WTC11 (cell line): ENCODE measurements at regions not wholly inside any gene's neighbourhood (a gene's known extent, or its start where the extent isn't known, plus 50 kb on each side); places are given as distances from the start of the nearest gene placed in this dataset.

Source experiments
- CBFB ChIP-seq: sonication (generic); formaldehyde crosslinking; IDR thresholded peaks from 2 replicates; pipeline ENCODE4 v1.8.1; 2022; ENCODE audit warnings: mild to moderate bottlenecking, low read depth, missing genetic modification reagents
- FOXP1 ChIP-seq: sonication (generic); formaldehyde crosslinking; IDR thresholded peaks from 2 replicates; pipeline ENCODE4 v1.8.0; 2022; ENCODE audit warnings: missing genetic modification reagents, mild to moderate bottlenecking, moderate library complexity, borderline replicate concordance
- JUN ChIP-seq: sonication (generic); formaldehyde crosslinking; IDR thresholded peaks from 2 replicates; pipeline ENCODE4 v1.8.0; 2023; ENCODE audit warnings: mild to moderate bottlenecking, missing genetic modification reagents
- MYBL2 ChIP-seq: sonication (generic); formaldehyde crosslinking; IDR thresholded peaks from 2 replicates; pipeline ENCODE4 v1.8.1; 2023; ENCODE audit warnings: mild to moderate bottlenecking, moderate library complexity, missing genetic modification reagents
- NR1H2 ChIP-seq: sonication (generic); formaldehyde crosslinking; IDR thresholded peaks from 2 replicates; pipeline ENCODE4 v1.9.0; 2021; ENCODE audit warnings: mild to moderate bottlenecking, moderate library complexity, missing genetic modification reagents
- SOX15 ChIP-seq: fragments of 250-450 bp; sonication (Bioruptor Pico); IDR thresholded peaks from 2 replicates; pipeline ENCODE4 v1.9.0; 2021; ENCODE audit warnings: mild to moderate bottlenecking
- TF ChIP-seq, protein P1 (sequence below): sonication (generic); formaldehyde crosslinking; IDR thresholded peaks from 2 replicates; pipeline ENCODE4 v1.8.0; 2022; ENCODE audit warnings: missing genetic modification reagents
- TF ChIP-seq, protein P2 (sequence below): sonication (generic); formaldehyde crosslinking; IDR thresholded peaks from 2 replicates; pipeline ENCODE4 v1.8.1; 2022; ENCODE audit warnings: missing genetic modification reagents, borderline replicate concordance
- TF ChIP-seq, protein P3 (sequence below): fragments of 250-450 bp; sonication (Bioruptor Pico); IDR thresholded peaks from 2 replicates; pipeline ENCODE4 v1.9.0; 2021; ENCODE audit warnings: mild to moderate bottlenecking
- TF ChIP-seq, protein P4 (sequence below): fragments of 250-450 bp; sonication (Bioruptor Pico); IDR thresholded peaks from 2 replicates; pipeline ENCODE4 v1.8.0; 2021; ENCODE audit warnings: mild to moderate bottlenecking
- TF ChIP-seq, protein P5 (sequence below): sonication (generic); formaldehyde crosslinking; IDR thresholded peaks from 2 replicates; pipeline ENCODE4 v1.8.0; 2022; ENCODE audit warnings: mild to moderate bottlenecking, missing genetic modification reagents
- TF ChIP-seq, protein P6 (sequence below): sonication (generic); formaldehyde crosslinking; conservative IDR thresholded peaks from 2 replicates; pipeline ENCODE4 v1.8.1; 2022; ENCODE audit warnings: mild to moderate bottlenecking, missing genetic modification reagents
- TF ChIP-seq, protein P7 (sequence below): sonication (generic); formaldehyde crosslinking; IDR thresholded peaks from 2 replicates; pipeline ENCODE4 v1.8.1; 2023; ENCODE audit warnings: mild to moderate bottlenecking, missing genetic modification reagents, borderline replicate concordance
- TF ChIP-seq, protein P8 (sequence below): fragments of 250-450 bp; sonication (Bioruptor Pico); IDR thresholded peaks from 2 replicates; pipeline ENCODE4 v1.9.0; 2021; ENCODE audit warnings: mild to moderate bottlenecking
- TF ChIP-seq, protein P9 (sequence below): sonication (generic); formaldehyde crosslinking; IDR thresholded peaks from 2 replicates; pipeline ENCODE4 v1.8.0; 2022; ENCODE audit warnings: mild to moderate bottlenecking, missing genetic modification reagents

DNA sequence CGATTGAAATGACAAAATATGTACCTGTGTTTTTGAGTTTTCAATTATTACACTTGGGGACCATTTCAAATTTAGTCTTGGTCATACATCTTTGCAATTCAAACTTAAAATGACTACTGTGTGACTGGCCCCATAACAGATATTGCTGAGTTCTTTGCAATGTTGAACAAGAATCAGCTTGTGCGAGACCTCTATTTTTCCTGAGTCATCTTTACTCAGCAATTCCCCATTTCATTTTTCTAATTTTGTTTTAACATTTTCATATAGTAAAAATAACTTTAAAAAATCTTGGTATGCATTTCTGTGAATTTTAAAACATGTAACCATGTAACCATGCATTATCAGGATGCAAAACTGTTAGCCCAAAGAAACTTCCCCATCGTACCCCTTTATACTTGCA lies 678.1 kb downstream of the ANKRD7 start (continued):
- TF ChIP-seq, protein P1, sequence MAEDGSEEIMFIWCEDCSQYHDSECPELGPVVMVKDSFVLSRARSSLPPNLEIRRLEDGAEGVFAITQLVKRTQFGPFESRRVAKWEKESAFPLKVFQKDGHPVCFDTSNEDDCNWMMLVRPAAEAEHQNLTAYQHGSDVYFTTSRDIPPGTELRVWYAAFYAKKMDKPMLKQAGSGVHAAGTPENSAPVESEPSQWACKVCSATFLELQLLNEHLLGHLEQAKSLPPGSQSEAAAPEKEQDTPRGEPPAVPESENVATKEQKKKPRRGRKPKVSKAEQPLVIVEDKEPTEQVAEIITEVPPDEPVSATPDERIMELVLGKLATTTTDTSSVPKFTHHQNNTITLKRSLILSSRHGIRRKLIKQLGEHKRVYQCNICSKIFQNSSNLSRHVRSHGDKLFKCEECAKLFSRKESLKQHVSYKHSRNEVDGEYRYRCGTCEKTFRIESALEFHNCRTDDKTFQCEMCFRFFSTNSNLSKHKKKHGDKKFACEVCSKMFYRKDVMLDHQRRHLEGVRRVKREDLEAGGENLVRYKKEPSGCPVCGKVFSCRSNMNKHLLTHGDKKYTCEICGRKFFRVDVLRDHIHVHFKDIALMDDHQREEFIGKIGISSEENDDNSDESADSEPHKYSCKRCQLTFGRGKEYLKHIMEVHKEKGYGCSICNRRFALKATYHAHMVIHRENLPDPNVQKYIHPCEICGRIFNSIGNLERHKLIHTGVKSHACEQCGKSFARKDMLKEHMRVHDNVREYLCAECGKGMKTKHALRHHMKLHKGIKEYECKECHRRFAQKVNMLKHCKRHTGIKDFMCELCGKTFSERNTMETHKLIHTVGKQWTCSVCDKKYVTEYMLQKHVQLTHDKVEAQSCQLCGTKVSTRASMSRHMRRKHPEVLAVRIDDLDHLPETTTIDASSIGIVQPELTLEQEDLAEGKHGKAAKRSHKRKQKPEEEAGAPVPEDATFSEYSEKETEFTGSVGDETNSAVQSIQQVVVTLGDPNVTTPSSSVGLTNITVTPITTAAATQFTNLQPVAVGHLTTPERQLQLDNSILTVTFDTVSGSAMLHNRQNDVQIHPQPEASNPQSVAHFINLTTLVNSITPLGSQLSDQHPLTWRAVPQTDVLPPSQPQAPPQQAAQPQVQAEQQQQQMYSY (CRISPR knock-in tag): no peak
- TF ChIP-seq, protein P2, sequence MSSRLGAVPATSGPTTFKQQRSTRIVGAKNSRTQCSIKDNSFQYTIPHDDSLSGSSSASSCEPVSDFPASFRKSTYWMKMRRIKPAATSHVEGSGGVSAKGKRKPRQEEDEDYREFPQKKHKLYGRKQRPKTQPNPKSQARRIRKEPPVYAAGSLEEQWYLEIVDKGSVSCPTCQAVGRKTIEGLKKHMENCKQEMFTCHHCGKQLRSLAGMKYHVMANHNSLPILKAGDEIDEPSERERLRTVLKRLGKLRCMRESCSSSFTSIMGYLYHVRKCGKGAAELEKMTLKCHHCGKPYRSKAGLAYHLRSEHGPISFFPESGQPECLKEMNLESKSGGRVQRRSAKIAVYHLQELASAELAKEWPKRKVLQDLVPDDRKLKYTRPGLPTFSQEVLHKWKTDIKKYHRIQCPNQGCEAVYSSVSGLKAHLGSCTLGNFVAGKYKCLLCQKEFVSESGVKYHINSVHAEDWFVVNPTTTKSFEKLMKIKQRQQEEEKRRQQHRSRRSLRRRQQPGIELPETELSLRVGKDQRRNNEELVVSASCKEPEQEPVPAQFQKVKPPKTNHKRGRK: no peak
- TF ChIP-seq, protein P3, sequence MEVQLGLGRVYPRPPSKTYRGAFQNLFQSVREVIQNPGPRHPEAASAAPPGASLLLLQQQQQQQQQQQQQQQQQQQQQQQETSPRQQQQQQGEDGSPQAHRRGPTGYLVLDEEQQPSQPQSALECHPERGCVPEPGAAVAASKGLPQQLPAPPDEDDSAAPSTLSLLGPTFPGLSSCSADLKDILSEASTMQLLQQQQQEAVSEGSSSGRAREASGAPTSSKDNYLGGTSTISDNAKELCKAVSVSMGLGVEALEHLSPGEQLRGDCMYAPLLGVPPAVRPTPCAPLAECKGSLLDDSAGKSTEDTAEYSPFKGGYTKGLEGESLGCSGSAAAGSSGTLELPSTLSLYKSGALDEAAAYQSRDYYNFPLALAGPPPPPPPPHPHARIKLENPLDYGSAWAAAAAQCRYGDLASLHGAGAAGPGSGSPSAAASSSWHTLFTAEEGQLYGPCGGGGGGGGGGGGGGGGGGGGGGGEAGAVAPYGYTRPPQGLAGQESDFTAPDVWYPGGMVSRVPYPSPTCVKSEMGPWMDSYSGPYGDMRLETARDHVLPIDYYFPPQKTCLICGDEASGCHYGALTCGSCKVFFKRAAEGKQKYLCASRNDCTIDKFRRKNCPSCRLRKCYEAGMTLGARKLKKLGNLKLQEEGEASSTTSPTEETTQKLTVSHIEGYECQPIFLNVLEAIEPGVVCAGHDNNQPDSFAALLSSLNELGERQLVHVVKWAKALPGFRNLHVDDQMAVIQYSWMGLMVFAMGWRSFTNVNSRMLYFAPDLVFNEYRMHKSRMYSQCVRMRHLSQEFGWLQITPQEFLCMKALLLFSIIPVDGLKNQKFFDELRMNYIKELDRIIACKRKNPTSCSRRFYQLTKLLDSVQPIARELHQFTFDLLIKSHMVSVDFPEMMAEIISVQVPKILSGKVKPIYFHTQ: no peak
- TF ChIP-seq, protein P4, sequence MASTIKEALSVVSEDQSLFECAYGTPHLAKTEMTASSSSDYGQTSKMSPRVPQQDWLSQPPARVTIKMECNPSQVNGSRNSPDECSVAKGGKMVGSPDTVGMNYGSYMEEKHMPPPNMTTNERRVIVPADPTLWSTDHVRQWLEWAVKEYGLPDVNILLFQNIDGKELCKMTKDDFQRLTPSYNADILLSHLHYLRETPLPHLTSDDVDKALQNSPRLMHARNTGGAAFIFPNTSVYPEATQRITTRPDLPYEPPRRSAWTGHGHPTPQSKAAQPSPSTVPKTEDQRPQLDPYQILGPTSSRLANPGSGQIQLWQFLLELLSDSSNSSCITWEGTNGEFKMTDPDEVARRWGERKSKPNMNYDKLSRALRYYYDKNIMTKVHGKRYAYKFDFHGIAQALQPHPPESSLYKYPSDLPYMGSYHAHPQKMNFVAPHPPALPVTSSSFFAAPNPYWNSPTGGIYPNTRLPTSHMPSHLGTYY (CRISPR knock-in tag): no peak
- TF ChIP-seq, protein P5, sequence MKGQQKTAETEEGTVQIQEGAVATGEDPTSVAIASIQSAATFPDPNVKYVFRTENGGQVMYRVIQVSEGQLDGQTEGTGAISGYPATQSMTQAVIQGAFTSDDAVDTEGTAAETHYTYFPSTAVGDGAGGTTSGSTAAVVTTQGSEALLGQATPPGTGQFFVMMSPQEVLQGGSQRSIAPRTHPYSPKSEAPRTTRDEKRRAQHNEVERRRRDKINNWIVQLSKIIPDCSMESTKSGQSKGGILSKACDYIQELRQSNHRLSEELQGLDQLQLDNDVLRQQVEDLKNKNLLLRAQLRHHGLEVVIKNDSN (CRISPR knock-in tag): no peak
- TF ChIP-seq, protein P6, sequence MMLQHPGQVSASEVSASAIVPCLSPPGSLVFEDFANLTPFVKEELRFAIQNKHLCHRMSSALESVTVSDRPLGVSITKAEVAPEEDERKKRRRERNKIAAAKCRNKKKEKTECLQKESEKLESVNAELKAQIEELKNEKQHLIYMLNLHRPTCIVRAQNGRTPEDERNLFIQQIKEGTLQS (CRISPR knock-in tag): no peak
- TF ChIP-seq SOX15 (CRISPR knock-in tag): no peak
- TF ChIP-seq, protein P7, sequence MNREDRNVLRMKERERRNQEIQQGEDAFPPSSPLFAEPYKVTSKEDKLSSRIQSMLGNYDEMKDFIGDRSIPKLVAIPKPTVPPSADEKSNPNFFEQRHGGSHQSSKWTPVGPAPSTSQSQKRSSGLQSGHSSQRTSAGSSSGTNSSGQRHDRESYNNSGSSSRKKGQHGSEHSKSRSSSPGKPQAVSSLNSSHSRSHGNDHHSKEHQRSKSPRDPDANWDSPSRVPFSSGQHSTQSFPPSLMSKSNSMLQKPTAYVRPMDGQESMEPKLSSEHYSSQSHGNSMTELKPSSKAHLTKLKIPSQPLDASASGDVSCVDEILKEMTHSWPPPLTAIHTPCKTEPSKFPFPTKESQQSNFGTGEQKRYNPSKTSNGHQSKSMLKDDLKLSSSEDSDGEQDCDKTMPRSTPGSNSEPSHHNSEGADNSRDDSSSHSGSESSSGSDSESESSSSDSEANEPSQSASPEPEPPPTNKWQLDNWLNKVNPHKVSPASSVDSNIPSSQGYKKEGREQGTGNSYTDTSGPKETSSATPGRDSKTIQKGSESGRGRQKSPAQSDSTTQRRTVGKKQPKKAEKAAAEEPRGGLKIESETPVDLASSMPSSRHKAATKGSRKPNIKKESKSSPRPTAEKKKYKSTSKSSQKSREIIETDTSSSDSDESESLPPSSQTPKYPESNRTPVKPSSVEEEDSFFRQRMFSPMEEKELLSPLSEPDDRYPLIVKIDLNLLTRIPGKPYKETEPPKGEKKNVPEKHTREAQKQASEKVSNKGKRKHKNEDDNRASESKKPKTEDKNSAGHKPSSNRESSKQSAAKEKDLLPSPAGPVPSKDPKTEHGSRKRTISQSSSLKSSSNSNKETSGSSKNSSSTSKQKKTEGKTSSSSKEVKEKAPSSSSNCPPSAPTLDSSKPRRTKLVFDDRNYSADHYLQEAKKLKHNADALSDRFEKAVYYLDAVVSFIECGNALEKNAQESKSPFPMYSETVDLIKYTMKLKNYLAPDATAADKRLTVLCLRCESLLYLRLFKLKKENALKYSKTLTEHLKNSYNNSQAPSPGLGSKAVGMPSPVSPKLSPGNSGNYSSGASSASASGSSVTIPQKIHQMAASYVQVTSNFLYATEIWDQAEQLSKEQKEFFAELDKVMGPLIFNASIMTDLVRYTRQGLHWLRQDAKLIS (CRISPR knock-in tag): no peak
- TF ChIP-seq, protein P8, sequence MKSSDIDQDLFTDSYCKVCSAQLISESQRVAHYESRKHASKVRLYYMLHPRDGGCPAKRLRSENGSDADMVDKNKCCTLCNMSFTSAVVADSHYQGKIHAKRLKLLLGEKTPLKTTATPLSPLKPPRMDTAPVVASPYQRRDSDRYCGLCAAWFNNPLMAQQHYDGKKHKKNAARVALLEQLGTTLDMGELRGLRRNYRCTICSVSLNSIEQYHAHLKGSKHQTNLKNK (CRISPR knock-in tag): no peak
- no peak for TF ChIP-seq CBFB (CRISPR knock-in tag)
- TF ChIP-seq, protein P9, sequence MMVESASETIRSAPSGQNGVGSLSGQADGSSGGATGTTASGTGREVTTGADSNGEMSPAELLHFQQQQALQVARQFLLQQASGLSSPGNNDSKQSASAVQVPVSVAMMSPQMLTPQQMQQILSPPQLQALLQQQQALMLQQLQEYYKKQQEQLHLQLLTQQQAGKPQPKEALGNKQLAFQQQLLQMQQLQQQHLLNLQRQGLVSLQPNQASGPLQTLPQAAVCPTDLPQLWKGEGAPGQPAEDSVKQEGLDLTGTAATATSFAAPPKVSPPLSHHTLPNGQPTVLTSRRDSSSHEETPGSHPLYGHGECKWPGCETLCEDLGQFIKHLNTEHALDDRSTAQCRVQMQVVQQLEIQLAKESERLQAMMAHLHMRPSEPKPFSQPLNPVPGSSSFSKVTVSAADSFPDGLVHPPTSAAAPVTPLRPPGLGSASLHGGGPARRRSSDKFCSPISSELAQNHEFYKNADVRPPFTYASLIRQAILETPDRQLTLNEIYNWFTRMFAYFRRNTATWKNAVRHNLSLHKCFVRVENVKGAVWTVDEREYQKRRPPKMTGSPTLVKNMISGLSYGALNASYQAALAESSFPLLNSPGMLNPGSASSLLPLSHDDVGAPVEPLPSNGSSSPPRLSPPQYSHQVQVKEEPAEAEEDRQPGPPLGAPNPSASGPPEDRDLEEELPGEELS: no peak
- TF ChIP-seq NR1H2 (CRISPR knock-in tag): no peak
- TF ChIP-seq JUN: no peak
- TF ChIP-seq MYBL2 (CRISPR knock-in tag): no peak
- no peak for TF ChIP-seq FOXP1
